OCI-LY7 (cell line): ENCODE measurements at regions not wholly inside any gene's neighbourhood (a gene's known extent, or its start where the extent isn't known, plus 50 kb on each side); places are given as distances from the start of the nearest gene placed in this dataset.

Experiments used
- CTCF ChIP-seq: fragments of 200-600 bp; sonication (generic); conservative IDR thresholded peaks from 2 replicates; pipeline ENCODE4 v1.5.1; 2014; ENCODE audit warnings: mild to moderate bottlenecking, antibody characterized with exemption, low read length, moderate library complexity, mixed read lengths
- EZH2phosphoT487 ChIP-seq: fragments of 200-600 bp; sonication (generic); IDR thresholded peaks from 2 replicates; pipeline ENCODE4 v1.6.1; 2018; ENCODE audit warnings: low read depth, borderline replicate concordance, mild to moderate bottlenecking, mixed run types, antibody characterized with exemption, low read length, moderate library complexity, mixed read lengths

GRCh38 chr4:73001885-73002284 is 67.6 kb downstream of the COX18 start:
- TF ChIP-seq CTCF (no peak), EZH2phosphoT487 (no peak)
